ENCODE measurements at regions not wholly inside any gene's neighbourhood (a gene's known extent, or its start where the extent isn't known, plus 50 kb on each side); places are given as distances from the start of the nearest gene placed in this dataset.

DNA sequence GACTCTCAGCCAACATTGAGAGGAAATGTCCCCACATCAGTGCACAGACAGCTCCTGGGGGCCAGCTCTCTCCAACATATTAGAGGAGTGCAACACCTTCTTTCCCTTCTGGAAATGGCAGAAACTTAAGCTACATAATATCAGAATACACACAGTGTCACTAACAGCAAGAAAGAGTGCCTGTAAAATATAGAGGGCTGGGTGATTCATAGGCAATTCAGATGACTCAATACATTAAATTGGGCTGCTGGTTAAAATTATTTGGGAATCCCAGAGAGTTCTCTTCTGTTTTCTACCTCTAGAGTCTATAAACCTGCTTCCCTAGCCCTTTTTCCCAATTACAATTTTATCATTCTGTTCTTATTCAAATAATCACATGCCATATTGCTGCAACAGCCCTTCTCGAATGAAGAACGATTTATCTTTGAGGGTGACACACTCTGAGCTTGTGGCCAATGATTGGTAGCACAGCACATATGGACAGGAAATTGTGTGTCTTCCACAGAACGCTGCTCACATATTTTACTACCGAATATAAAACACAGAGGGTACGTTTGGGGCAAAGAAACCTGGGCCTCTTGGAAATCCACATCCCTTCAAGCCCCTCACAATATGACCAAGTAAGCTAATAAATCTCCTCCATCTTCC, 381.2 kb downstream of the MBD2 start:
- no peak overlapping the region for H2BK5ac ChIP-seq (ENCODE audit: insufficient read length, low read length)

More for the DNA sequence above, 381.2 kb downstream of the MBD2 start:
- Mint-ChIP-seq H3K4me3 (no peak overlapping the region), H3K9me3 (peaks cover 0 to 7% of the 10 kb centered on the region in 2 experiments; a peak in 3 of 5 replicates), H3K4me1 (no peaks in the 10 kb centered on the region), H3K27me3 (ENCODE audit: low read depth) (no peaks in the 10 kb centered on the region), H3K36me3 (ENCODE audit: insufficient read depth in 1 of 3, low read depth in 3 of 3) (peaks cover 2 to 23% (median 9%) of the 10 kb centered on the region in 3 experiments; a peak in 3 of 7 replicates), H3K27ac (no peak overlapping the region)
- no peaks in the 10 kb centered on the region for H3K4me1 ChIP-seq (ENCODE audit: insufficient read depth, low read length)
- H2BK20ac ChIP-seq (ENCODE audit: low read depth, low read length, poor library complexity, severe bottlenecking) = no peak overlapping the region
- no peaks in the 10 kb centered on the region for H3K79me2 ChIP-seq (ENCODE audit: insufficient read depth, low read length)
- H2BK12ac ChIP-seq (ENCODE audit: insufficient read length, low read depth, low read length) = no peak overlapping the region
- no CpG with 5 or more reads among the region's 5 CpGs for WGBS (ENCODE audit: extremely low coverage, insufficient read length, low lambda C conversion rate)
- H3K56ac ChIP-seq (ENCODE audit: insufficient read length, low read depth, low read length) = no peak overlapping the region
- no peak overlapping the region for H2BK120ac ChIP-seq (ENCODE audit: low read depth, low read length, poor library complexity, severe bottlenecking)
- H3K9me3 ChIP-seq (ENCODE audit: control insufficient read depth, low read depth, low read length) = no peaks in the 10 kb centered on the region
- no peak overlapping the region for H4K91ac ChIP-seq (ENCODE audit: insufficient read length, low read depth, low read length)
- H4K8ac ChIP-seq (replicated peaks; ENCODE audit: insufficient read length, low read depth, low read length) = no peak overlapping the region
- H2AFZ ChIP-seq (ENCODE audit: low read length) = no peak overlapping the region
- TF ChIP-seq, protein P1, sequence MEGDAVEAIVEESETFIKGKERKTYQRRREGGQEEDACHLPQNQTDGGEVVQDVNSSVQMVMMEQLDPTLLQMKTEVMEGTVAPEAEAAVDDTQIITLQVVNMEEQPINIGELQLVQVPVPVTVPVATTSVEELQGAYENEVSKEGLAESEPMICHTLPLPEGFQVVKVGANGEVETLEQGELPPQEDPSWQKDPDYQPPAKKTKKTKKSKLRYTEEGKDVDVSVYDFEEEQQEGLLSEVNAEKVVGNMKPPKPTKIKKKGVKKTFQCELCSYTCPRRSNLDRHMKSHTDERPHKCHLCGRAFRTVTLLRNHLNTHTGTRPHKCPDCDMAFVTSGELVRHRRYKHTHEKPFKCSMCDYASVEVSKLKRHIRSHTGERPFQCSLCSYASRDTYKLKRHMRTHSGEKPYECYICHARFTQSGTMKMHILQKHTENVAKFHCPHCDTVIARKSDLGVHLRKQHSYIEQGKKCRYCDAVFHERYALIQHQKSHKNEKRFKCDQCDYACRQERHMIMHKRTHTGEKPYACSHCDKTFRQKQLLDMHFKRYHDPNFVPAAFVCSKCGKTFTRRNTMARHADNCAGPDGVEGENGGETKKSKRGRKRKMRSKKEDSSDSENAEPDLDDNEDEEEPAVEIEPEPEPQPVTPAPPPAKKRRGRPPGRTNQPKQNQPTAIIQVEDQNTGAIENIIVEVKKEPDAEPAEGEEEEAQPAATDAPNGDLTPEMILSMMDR (conservative IDR thresholded peaks at IDR 0.05) = no peak
- H4K5ac ChIP-seq (ENCODE audit: insufficient read length, low read depth, low read length) = no peak overlapping the region
- no peaks in the 10 kb centered on the region for H3K23me2 ChIP-seq (ENCODE audit: insufficient read length, low read depth, low read length, poor library complexity, severe bottlenecking)
- H3K27me3 ChIP-seq (ENCODE audit: insufficient read depth, low read length) = no peaks in the 10 kb centered on the region
- H3K23ac ChIP-seq (ENCODE audit: insufficient read length, low read depth, low read length) = no peak overlapping the region
- H3K4ac ChIP-seq (ENCODE audit: low read depth, low read length) = no peak overlapping the region
- H3K9ac ChIP-seq (ENCODE audit: extremely low read depth, insufficient read length, low read length) = no peak overlapping the region
- no peak overlapping the region for H2BK15ac ChIP-seq (ENCODE audit: low read depth, low read length)
- H3T11ph ChIP-seq (ENCODE audit: low read length) = no peak overlapping the region
- no peak overlapping the region for H3K4me2 ChIP-seq (ENCODE audit: insufficient read depth, insufficient read length, low read length)
- H3K79me1 ChIP-seq (ENCODE audit: insufficient read depth, low read depth, low read length, poor library complexity, severe bottlenecking) = no peaks in the 10 kb centered on the region
- no peak overlapping the region for H3K18ac ChIP-seq (ENCODE audit: insufficient read length, low read depth, low read length)
- no peak overlapping the region for H2AK5ac ChIP-seq (ENCODE audit: insufficient read length, low read length)
- DNase-seq = no peak
- H3K14ac ChIP-seq (ENCODE audit: insufficient read depth, low read length) = no peak overlapping the region
- no peaks in the 10 kb centered on the region for H4K20me1 ChIP-seq (ENCODE audit: control insufficient read depth, insufficient read depth, insufficient read length)
- no peak overlapping the region for H3K27ac ChIP-seq (ENCODE audit: insufficient read length, low read depth, low read length)

Measured in H9 (cell line).